Activated T-cell treated with anti-CD3 and anti-CD28 coated beads, Interleukin-2, amount 50 U/mL, for 24 hours (primary cell): ENCODE measurements at regions not wholly inside any gene's neighbourhood (a gene's known extent, or its start where the extent isn't known, plus 50 kb on each side); places are given as distances from the start of the nearest gene placed in this dataset.
"Not testable (repeated sequence)": the region's sequence is repeated elsewhere in the genome, so short reads cannot be mapped to it uniquely, and the experiment has no call there.

Experiments used
- DNase-seq: peaks from one replicate; pipeline ENCODE4 v3.0.0-alpha.2; 2020
- H3K27ac Mint-ChIP-seq: 2 replicates; pipeline ENCODE4 v1.8.0; 2020; ENCODE audit warnings: mild to moderate bottlenecking, mixed read lengths
- H3K27me3 Mint-ChIP-seq: 2 replicates; pipeline ENCODE4 v1.8.0; 2020; ENCODE audit warnings: mixed read lengths
- H3K36me3 Mint-ChIP-seq: 2 replicates; pipeline ENCODE4 v1.8.0; 2020; ENCODE audit warnings: low read depth, mixed read lengths
- H3K4me1 Mint-ChIP-seq: 2 replicates; pipeline ENCODE4 v1.8.0; 2020; ENCODE audit warnings: low read depth, mixed read lengths
- H3K4me3 Mint-ChIP-seq: 2 replicates; pipeline ENCODE4 v1.8.0; 2020; ENCODE audit warnings: mild to moderate bottlenecking, moderate library complexity, mixed read lengths
- H3K9me3 Mint-ChIP-seq: 2 replicates; pipeline ENCODE4 v1.8.0; 2020; ENCODE audit warnings: mixed read lengths

GRCh38 chr2:192675681-192676080, 480.9 kb upstream of the TMEFF2 start:
- Mint-ChIP-seq H3K36me3 (no peaks in the 10 kb centered on the region), H3K27me3 (no peaks in the 10 kb centered on the region), H3K4me1 (no peaks in the 10 kb centered on the region), H3K27ac (no peak overlapping the region), H3K9me3 (no peaks in the 10 kb centered on the region), H3K4me3 (no peak overlapping the region)
- no peak for DNase-seq

- no peak for DNase-seq
- no peaks in the 10 kb centered on the region for H3K36me3 Mint-ChIP-seq
- no peak overlapping the region for H3K4me3 Mint-ChIP-seq
- no peak overlapping the region for H3K27ac Mint-ChIP-seq
- H3K27me3 Mint-ChIP-seq: no peaks in the 10 kb centered on the region
- no peaks in the 10 kb centered on the region for H3K9me3 Mint-ChIP-seq
- H3K4me1 Mint-ChIP-seq: no peaks in the 10 kb centered on the region
Measured at GRCh38 chr2:192669505-192670091, 474.9 kb upstream of the TMEFF2 start.

GRCh38 chr2:192660555-192660954, 465.8 kb upstream of the TMEFF2 start:
- H3K27me3 Mint-ChIP-seq, H3K4me3 Mint-ChIP-seq, H3K9me3 Mint-ChIP-seq, H3K4me1 Mint-ChIP-seq, DNase-seq, H3K27ac Mint-ChIP-seq, H3K36me3 Mint-ChIP-seq: not testable (repeated sequence)

GRCh38 chr2:192657362-192657761, 462.6 kb upstream of the TMEFF2 start:
- Mint-ChIP-seq H3K27me3 (no peaks in the 10 kb centered on the region), H3K4me1 (no peaks in the 10 kb centered on the region), H3K27ac (no peak overlapping the region), H3K36me3 (no peaks in the 10 kb centered on the region), H3K9me3 (no peaks in the 10 kb centered on the region), H3K4me3 (no peak overlapping the region)
- DNase-seq: no peak

GRCh38 chr2:192655916-192656315, 461.2 kb upstream of the TMEFF2 start:
- Mint-ChIP-seq H3K4me3 (no peak overlapping the region), H3K27me3 (no peaks in the 10 kb centered on the region), H3K9me3 (no peaks in the 10 kb centered on the region), H3K36me3 (no peaks in the 10 kb centered on the region), H3K4me1 (no peaks in the 10 kb centered on the region), H3K27ac (no peak overlapping the region)
- no peak for DNase-seq

GRCh38 chr2:192645811-192646598, 451.3 kb upstream of the TMEFF2 start:
- Mint-ChIP-seq H3K27ac (no peak overlapping the region), H3K9me3 (no peaks in the 10 kb centered on the region), H3K4me1 (no peaks in the 10 kb centered on the region), H3K36me3 (no peaks in the 10 kb centered on the region), H3K27me3 (no peaks in the 10 kb centered on the region), H3K4me3 (no peak overlapping the region)
- no peak for DNase-seq

GRCh38 chr2:192634557-192634956, 439.8 kb upstream of the TMEFF2 start:
- H3K36me3 Mint-ChIP-seq: no peaks in the 10 kb centered on the region
- H3K27ac Mint-ChIP-seq: no peak overlapping the region
- H3K4me3 Mint-ChIP-seq: no peak overlapping the region
- DNase-seq: no peak
- no peaks in the 10 kb centered on the region for H3K9me3 Mint-ChIP-seq
- H3K27me3 Mint-ChIP-seq: no peaks in the 10 kb centered on the region
- H3K4me1 Mint-ChIP-seq: no peaks in the 10 kb centered on the region

GRCh38 chr2:192628017-192628416, 433.3 kb upstream of the TMEFF2 start:
- H3K27me3 Mint-ChIP-seq: no peaks in the 10 kb centered on the region
- no peaks in the 10 kb centered on the region for H3K9me3 Mint-ChIP-seq
- no peaks in the 10 kb centered on the region for H3K4me1 Mint-ChIP-seq
- no peak for DNase-seq
- no peaks in the 10 kb centered on the region for H3K36me3 Mint-ChIP-seq
- H3K27ac Mint-ChIP-seq: no peak overlapping the region
- no peak overlapping the region for H3K4me3 Mint-ChIP-seq

GRCh38 chr2:192615105-192615504, 420.4 kb upstream of the TMEFF2 start:
- DNase-seq: no peak
- Mint-ChIP-seq H3K9me3 (no peaks in the 10 kb centered on the region), H3K4me3 (no peak overlapping the region), H3K27me3 (no peaks in the 10 kb centered on the region), H3K4me1 (no peaks in the 10 kb centered on the region), H3K27ac (no peak overlapping the region), H3K36me3 (no peaks in the 10 kb centered on the region)

GRCh38 chr2:192604295-192604694, 409.6 kb upstream of the TMEFF2 start:
- DNase-seq: no peak
- H3K36me3 Mint-ChIP-seq: no peaks in the 10 kb centered on the region
- H3K9me3 Mint-ChIP-seq: peaks cover 2% of the 10 kb centered on the region
- no peak overlapping the region for H3K27ac Mint-ChIP-seq
- no peaks in the 10 kb centered on the region for H3K4me1 Mint-ChIP-seq
- no peaks in the 10 kb centered on the region for H3K27me3 Mint-ChIP-seq
- H3K4me3 Mint-ChIP-seq: no peak overlapping the region

GRCh38 chr2:192598649-192599048, 403.9 kb upstream of the TMEFF2 start:
- not testable (repeated sequence) for DNase-seq, H3K4me3 Mint-ChIP-seq, H3K27me3 Mint-ChIP-seq, H3K4me1 Mint-ChIP-seq, H3K36me3 Mint-ChIP-seq, H3K9me3 Mint-ChIP-seq, H3K27ac Mint-ChIP-seq

- no peaks in the 10 kb centered on the region for H3K9me3 Mint-ChIP-seq
- no peaks in the 10 kb centered on the region for H3K36me3 Mint-ChIP-seq
- no peaks in the 10 kb centered on the region for H3K4me1 Mint-ChIP-seq
- H3K4me3 Mint-ChIP-seq: no peak overlapping the region
- no peak for DNase-seq
- H3K27ac Mint-ChIP-seq: no peak overlapping the region
- H3K27me3 Mint-ChIP-seq: no peaks in the 10 kb centered on the region
Measured at GRCh38 chr2:192593561-192593960, 398.8 kb upstream of the TMEFF2 start.

GRCh38 chr2:192591617-192592016, 396.9 kb upstream of the TMEFF2 start:
- Mint-ChIP-seq H3K27ac (no peak overlapping the region), H3K4me3 (no peak overlapping the region), H3K27me3 (no peaks in the 10 kb centered on the region), H3K9me3 (no peaks in the 10 kb centered on the region), H3K36me3 (no peaks in the 10 kb centered on the region), H3K4me1 (no peaks in the 10 kb centered on the region)
- no peak for DNase-seq

GRCh38 chr2:192585418-192585817, 390.7 kb upstream of the TMEFF2 start:
- no peak overlapping the region for H3K4me3 Mint-ChIP-seq
- H3K27me3 Mint-ChIP-seq: no peaks in the 10 kb centered on the region
- H3K36me3 Mint-ChIP-seq: no peaks in the 10 kb centered on the region
- H3K9me3 Mint-ChIP-seq: no peaks in the 10 kb centered on the region
- no peaks in the 10 kb centered on the region for H3K4me1 Mint-ChIP-seq
- no peak for DNase-seq
- H3K27ac Mint-ChIP-seq: no peak overlapping the region

GRCh38 chr2:192584976-192585375, 390.2 kb upstream of the TMEFF2 start:
- H3K9me3 Mint-ChIP-seq: no peaks in the 10 kb centered on the region
- H3K4me1 Mint-ChIP-seq: no peaks in the 10 kb centered on the region
- DNase-seq: no peak
- H3K36me3 Mint-ChIP-seq: no peaks in the 10 kb centered on the region
- H3K4me3 Mint-ChIP-seq: no peak overlapping the region
- H3K27ac Mint-ChIP-seq: no peak overlapping the region
- H3K27me3 Mint-ChIP-seq: no peaks in the 10 kb centered on the region
